Pancreas (tissue), 10 donors: ENCODE measurements at regions not wholly inside any gene's neighbourhood (a gene's known extent, or its start where the extent isn't known, plus 50 kb on each side); places are given as distances from the start of the nearest gene placed in this dataset.
"Not testable (repeated sequence)": the region's sequence is repeated elsewhere in the genome, so short reads cannot be mapped to it uniquely, and the experiment has no call there.

ENCODE experiments used
- ATAC-seq, 4 donors: fragments of 200-7000 bp; cut with Tn5 transposase; one replicate each; pipeline versions ENCODE4 v1.8.0 to v1.9.1; 2020; ENCODE audit warnings: mild to moderate bottlenecking in 4 of 4, moderate library complexity in 4 of 4
- DNase-seq, 6 donors: peaks; one replicate each; pipeline ENCODE4 v3.0.0-alpha.2; 2020
- FAIRE-seq: peaks from 2 replicates; lab custom pipeline; 2012; peaks lifted over from hg19 to GRCh38; lab: Jason Lieb, UNC
- H3K27ac ChIP-seq, 4 donors: fragments of 200-600 bp; sonication (generic); 1 replicate in 3 of 4; 2 replicates in 1 of 4; pipeline versions ENCODE4 v1.5.0 to v1.8.0; 2020
- H3K27me3 ChIP-seq, 4 donors: fragments of 200-600 bp; one replicate each; pipeline ENCODE4 v1.8.0; 2021
- H3K36me3 ChIP-seq, 3 donors: fragments of 200-600 bp; sonication (generic) in 1 of 3; one replicate each; pipeline versions ENCODE4 v1.5.0 to v1.8.0; 2020 to 2021
- H3K4me1 ChIP-seq, 3 donors: fragments of 200-600 bp; one replicate each; pipeline ENCODE4 v1.8.0; 2021
- H3K4me3 ChIP-seq, 4 donors: fragments of 200-600 bp; sonication (generic) in 2 of 4; one replicate each; pipeline versions ENCODE4 v1.5.0 to v1.8.0; 2020 to 2021
- H3K9me3 ChIP-seq, 4 donors: fragments of 200-600 bp; one replicate each; pipeline ENCODE4 v1.8.0; 2021
- CTCF ChIP-seq, 4 donors: fragments of 200-600 bp; sonication (generic) in 3 of 4; IDR thresholded peaks; one replicate each; pipeline versions ENCODE4 v1.5.0 to v1.8.0; 2021; ENCODE audit warnings: antibody characterized with exemption in 4 of 4
- WGBS, 2 donors: extraction: QIAGEN DNeasy Blood & Tissue Kit; methylation state at CpG; one replicate each; pipeline ENCODE4 v1.1.7; 2013; 5-methylcytosine and 5-hydroxymethylcytosine counted together
- intact Hi-C, 3 donors: fragments of 100-400 bp; cut with DNase I; formaldehyde crosslinking; loops; one replicate each; pipeline versions ENCODE4 v1.11.1 to v1.14.2; 2022
- donor health status: healthy with polysubstance abuse.
- donor health status: DM: no; HTN: no; CAD: no; lungs with moderate emphysema.
- donor health status: DM: no; HTN: no; CAD: no.
- donor health status: control.
- donor health status: control.
- donor health status: Bipolar disorder and iron deficiency.
- donor health status: DM: yes; HTN: yes; CAD: no.
- donor health status: DM: no; HTN: no; CAD: no.
- donor health status: DM: no; HTN: no; CAD: no.
- donor health status: DM: yes; HTN: yes; CAD: no.

GRCh38 chr12:116666305-116666673, 71.6 kb downstream of the SPRING1 start:
- ATAC-seq (no peak), FAIRE-seq (no peak), DNase-seq (no peak)
- no peak for TF ChIP-seq CTCF (IDR thresholded peaks at IDR 0.05)
- peaks cover 0 to 6% (median 4%) of the 10 kb centered on the region in 3 donors for H3K4me1 ChIP-seq
- H3K27ac ChIP-seq = no peak overlapping the region
- no peaks in the 10 kb centered on the region for H3K27me3 ChIP-seq
- no peaks in the 10 kb centered on the region for H3K36me3 ChIP-seq
- no peak overlapping the region for H3K4me3 ChIP-seq
- H3K9me3 ChIP-seq = no peaks in the 10 kb centered on the region
- intact Hi-C loops = no loop called here
- 81 to 93% methylated on average over 10 of the region's 10 CpGs for WGBS, 2 donors

- WGBS, 2 donors = 85% methylated on average over 15 of the region's 15 CpGs
- no peak overlapping the region for H3K4me3 ChIP-seq
- H3K27ac ChIP-seq = no peak overlapping the region
- no peak for ATAC-seq
- no peaks in the 10 kb centered on the region for H3K9me3 ChIP-seq
- DNase-seq = no peak
- no peaks in the 10 kb centered on the region for H3K36me3 ChIP-seq
- TF ChIP-seq CTCF (IDR thresholded peaks at IDR 0.05) = no peak
- intact Hi-C loops = no loop called here
- no peaks in the 10 kb centered on the region for H3K27me3 ChIP-seq
- FAIRE-seq = no peak
- H3K4me1 ChIP-seq = peaks cover 0 to 6% (median 4%) of the 10 kb centered on the region in 3 donors
Observed at GRCh38 chr12:116665666-116666304, 72.1 kb downstream of the SPRING1 start.

- no peak for TF ChIP-seq CTCF (IDR thresholded peaks at IDR 0.05)
- Histone ChIP-seq H3K4me3 (no peak overlapping the region), H3K4me1 (peaks cover under 1 to 9% (median 4%) of the 10 kb centered on the region in 3 donors), H3K9me3 (no peaks in the 10 kb centered on the region), H3K27ac (no peak overlapping the region), H3K36me3 (no peaks in the 10 kb centered on the region), H3K27me3 (no peaks in the 10 kb centered on the region)
- no peak for DNase-seq
- FAIRE-seq = no peak
- 95 to 97% methylated on average over 4 of the region's 4 CpGs for WGBS, 2 donors
- intact Hi-C loops = no loop called here
- ATAC-seq = no peak
Observed at GRCh38 chr12:116664085-116664484, 73.8 kb downstream of the SPRING1 start.

- no peaks in the 10 kb centered on the region for H3K27me3 ChIP-seq
- peak overlapping the region in 1 of 4 donors; percentile 36 for H3K27ac ChIP-seq
- FAIRE-seq = no peak
- H3K4me1 ChIP-seq = peaks cover 6 to 18% (median 10%) of the 10 kb centered on the region in 3 donors
- TF ChIP-seq CTCF (IDR thresholded peaks at IDR 0.05) = no peak
- DNase-seq = peak in 4 of 6 donors; percentile 21 to 68 (median 34)
- intact Hi-C loops = no loop called here
- ATAC-seq = peak; percentile 16 to 35 (median 22)
- no peaks in the 10 kb centered on the region for H3K9me3 ChIP-seq
- H3K4me3 ChIP-seq = peak overlapping the region in 1 of 4 donors; percentile 28
- WGBS, 2 donors = 19 to 20% methylated on average over 19 to 21 of the region's 21 CpGs
- H3K36me3 ChIP-seq = no peaks in the 10 kb centered on the region
Observed at GRCh38 chr12:116662612-116663144, 75.2 kb downstream of the SPRING1 start.

GRCh38 chr12:116661341-116661740, 76.5 kb downstream of the SPRING1 start:
- intact Hi-C loops = no loop called here
- WGBS, 2 donors = 90 to 92% methylated on average over 18 of the region's 18 CpGs
- no peak for FAIRE-seq

GRCh38 chr12:116660740-116661139, 77.1 kb downstream of the SPRING1 start:
- peak in 1 of 6 donors; percentile 70 for DNase-seq
- ATAC-seq, FAIRE-seq, H3K27me3 ChIP-seq, H3K27ac ChIP-seq, H3K9me3 ChIP-seq, H3K36me3 ChIP-seq, intact Hi-C loops, H3K4me3 ChIP-seq: not testable (repeated sequence)
- 94% methylated on average over 33 to 34 of the region's 34 CpGs for WGBS, 2 donors
- peaks cover 6 to 18% (median 10%) of the 10 kb centered on the region in 3 donors for H3K4me1 ChIP-seq

More at GRCh38 chr12:116661341-116661740, 76.5 kb downstream of the SPRING1 start:
- TF ChIP-seq CTCF (IDR thresholded peaks at IDR 0.05) = no peak
- H3K4me3 ChIP-seq = no peak overlapping the region
- H3K27me3 ChIP-seq = no peaks in the 10 kb centered on the region
- no peak for DNase-seq
- no peaks in the 10 kb centered on the region for H3K36me3 ChIP-seq
- peaks cover 6 to 18% (median 10%) of the 10 kb centered on the region in 3 donors for H3K4me1 ChIP-seq
- no peak for ATAC-seq
- no peaks in the 10 kb centered on the region for H3K9me3 ChIP-seq
- no peak overlapping the region for H3K27ac ChIP-seq
